Tibial nerve (tissue), 4 donors: ENCODE measurements at regions not wholly inside any gene's neighbourhood (a gene's known extent, or its start where the extent isn't known, plus 50 kb on each side); places are given as distances from the start of the nearest gene placed in this dataset.

Source experiments
- EP300 ChIP-seq, 2 donors: sonication (generic); formaldehyde crosslinking; IDR thresholded peaks; one replicate each; pipeline ENCODE4 v1.6.1; 2017; ENCODE audit warnings: antibody characterized with exemption in 2 of 2, mild to moderate bottlenecking in 1 of 2
- POLR2A ChIP-seq, 2 donors: fragments of 450-650 bp; IDR thresholded peaks; one replicate each; pipeline ENCODE4 v1.6.1; 2017; ENCODE audit warnings: antibody characterized with exemption in 2 of 2, mild to moderate bottlenecking in 2 of 2, moderate library complexity in 2 of 2
- TF ChIP-seq, protein P1 (sequence below), 5 experiments: fragments of 200-600 bp in 3 of 5; fragments of 450-650 bp in 2 of 5; sonication (generic) in 3 of 5; IDR thresholded peaks; one replicate each; pipeline ENCODE4 v1.5.1; 2016 to 2019; ENCODE audit warnings: antibody characterized with exemption in 5 of 5, mild to moderate bottlenecking in 3 of 5, moderate library complexity in 2 of 5

DNA sequence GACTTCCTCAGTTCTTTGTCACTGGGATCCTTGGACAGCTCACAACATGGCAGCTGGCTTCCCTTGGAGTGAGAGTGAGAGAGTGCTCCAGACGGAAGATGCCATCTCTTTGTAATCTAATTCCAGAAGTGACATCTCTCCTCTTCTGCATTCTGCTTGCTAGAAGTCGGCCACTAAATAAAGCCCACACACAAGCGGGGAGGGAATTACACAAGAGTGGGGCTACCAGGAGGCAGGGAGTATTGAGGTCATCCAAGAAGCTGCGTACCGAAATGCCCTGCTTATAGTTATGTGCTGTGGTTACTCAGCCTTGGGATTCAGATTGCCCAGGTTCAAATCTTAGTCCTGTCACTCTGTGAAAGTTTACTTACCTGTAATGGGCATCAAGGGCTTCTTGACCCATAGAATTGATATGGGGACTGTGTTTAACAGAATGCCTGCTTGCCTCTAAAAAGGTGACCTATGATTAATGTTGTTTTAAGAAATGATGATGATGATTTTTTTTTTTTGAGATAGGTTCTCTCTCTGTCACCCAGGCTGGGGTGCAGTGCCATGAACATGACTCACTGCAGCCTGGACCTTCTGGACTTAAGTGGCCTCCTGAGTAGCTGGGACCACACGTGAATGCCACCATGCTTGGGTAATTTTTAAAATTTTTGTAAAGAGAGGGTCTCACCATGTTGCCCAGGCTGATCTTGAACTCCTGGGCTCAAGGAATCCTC, 120.9 kb upstream of the HS3ST2 start:
- TF ChIP-seq POLR2A (IDR thresholded peaks at IDR 0.05) = no peak
- TF ChIP-seq, protein P1, sequence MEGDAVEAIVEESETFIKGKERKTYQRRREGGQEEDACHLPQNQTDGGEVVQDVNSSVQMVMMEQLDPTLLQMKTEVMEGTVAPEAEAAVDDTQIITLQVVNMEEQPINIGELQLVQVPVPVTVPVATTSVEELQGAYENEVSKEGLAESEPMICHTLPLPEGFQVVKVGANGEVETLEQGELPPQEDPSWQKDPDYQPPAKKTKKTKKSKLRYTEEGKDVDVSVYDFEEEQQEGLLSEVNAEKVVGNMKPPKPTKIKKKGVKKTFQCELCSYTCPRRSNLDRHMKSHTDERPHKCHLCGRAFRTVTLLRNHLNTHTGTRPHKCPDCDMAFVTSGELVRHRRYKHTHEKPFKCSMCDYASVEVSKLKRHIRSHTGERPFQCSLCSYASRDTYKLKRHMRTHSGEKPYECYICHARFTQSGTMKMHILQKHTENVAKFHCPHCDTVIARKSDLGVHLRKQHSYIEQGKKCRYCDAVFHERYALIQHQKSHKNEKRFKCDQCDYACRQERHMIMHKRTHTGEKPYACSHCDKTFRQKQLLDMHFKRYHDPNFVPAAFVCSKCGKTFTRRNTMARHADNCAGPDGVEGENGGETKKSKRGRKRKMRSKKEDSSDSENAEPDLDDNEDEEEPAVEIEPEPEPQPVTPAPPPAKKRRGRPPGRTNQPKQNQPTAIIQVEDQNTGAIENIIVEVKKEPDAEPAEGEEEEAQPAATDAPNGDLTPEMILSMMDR (IDR thresholded peaks at IDR 0.05) = no peak
- no peak for TF ChIP-seq EP300 (IDR thresholded peaks at IDR 0.05)
